Stomach (tissue), 8 donors: ENCODE measurements at regions not wholly inside any gene's neighbourhood (a gene's known extent, or its start where the extent isn't known, plus 50 kb on each side); places are given as distances from the start of the nearest gene placed in this dataset.
A peak's percentile ranks its signal among the peaks of the same experiment; 100 is the strongest.

Experiments used
- DNase-seq, 2 donors: peaks; one replicate each; pipeline versions ENCODE4 v3.0.0 to v3.0.0-alpha.2; 2013 to 2019
- H3K27ac ChIP-seq, 5 donors: fragments of 200-600 bp in 4 of 5; sonication (generic) in 4 of 5; one replicate each; pipeline ENCODE4 v1.5.1; 2013 to 2019; ENCODE audit warnings: mild to moderate bottlenecking in 1 of 5, moderate library complexity in 1 of 5
- H3K27me3 ChIP-seq, 3 donors: fragments of 200-600 bp; sonication (generic); one replicate each; pipeline ENCODE4 v1.5.1; 2017 to 2019; ENCODE audit warnings: mixed run types in 1 of 3
- H3K36me3 ChIP-seq, 4 donors: fragments of 200-600 bp; sonication (generic); 1 replicate in 3 of 4; 2 replicates in 1 of 4; pipeline ENCODE4 v1.5.1; 2016 to 2019
- H3K4me1 ChIP-seq, 4 donors: fragments of 200-600 bp; sonication (generic); one replicate each; pipeline ENCODE4 v1.5.1; 2016 to 2019
- H3K4me3 ChIP-seq, 4 donors: fragments of 200-600 bp; sonication (generic) in 3 of 4; one replicate each; pipeline ENCODE4 v1.5.1; 2016 to 2019; ENCODE audit warnings: mild to moderate bottlenecking in 1 of 4
- H3K9me3 ChIP-seq, 4 donors: fragments of 200-600 bp; sonication (generic); one replicate each; pipeline ENCODE4 v1.5.1; 2016 to 2019
- CTCF ChIP-seq, 7 experiments: fragments of 450-650 bp in 4 of 7; fragments of 200-600 bp in 3 of 7; sonication (generic) in 3 of 7; IDR thresholded peaks; one replicate each; pipeline ENCODE4 v1.5.1; 2016 to 2019; ENCODE audit warnings: antibody characterized with exemption in 7 of 7, control low read depth in 2 of 7, mild to moderate bottlenecking in 1 of 7
- EP300 ChIP-seq: sonication (generic); formaldehyde crosslinking; IDR thresholded peaks from one replicate; pipeline ENCODE4 v1.6.1; 2017; ENCODE audit warnings: antibody characterized with exemption
- POLR2A ChIP-seq, 4 donors: fragments of 450-650 bp; IDR thresholded peaks; one replicate each; pipeline ENCODE4 v1.6.1; 2016; ENCODE audit warnings: antibody characterized with exemption in 4 of 4, control low read depth in 2 of 4, mild to moderate bottlenecking in 1 of 4, moderate library complexity in 1 of 4
- POLR2AphosphoS5 ChIP-seq, 3 donors: sonication (generic); formaldehyde crosslinking; IDR thresholded peaks; one replicate each; pipeline ENCODE4 v1.6.1; 2016; ENCODE audit warnings: antibody characterized with exemption in 3 of 3
- WGBS, 5 donors: extraction: QIAGEN DNeasy Blood & Tissue Kit in 3 of 5; methylation state at CpG; one replicate each; pipeline versions ENCODE4 v1.1.5 to v1.1.7; 2013 to 2018; 5-methylcytosine and 5-hydroxymethylcytosine counted together
- intact Hi-C: fragments of 100-400 bp; cut with DNase I; formaldehyde crosslinking; loops from one replicate; pipeline ENCODE4 v1.15.1; 2023; ENCODE audit warnings: low total_unique reads
- donor health status: healthy with polysubstance abuse.
- donor health status: Bipolar disorder and iron deficiency.
- donor health status: healthy.

- WGBS, 5 donors = 54 to 74% (median 70%) methylated on average over 8 to 11 of the region's 11 CpGs
- peaks cover 0 to 43% (median 0%) of the 10 kb centered on the region in 3 donors for H3K27me3 ChIP-seq
- TF ChIP-seq POLR2A (IDR thresholded peaks at IDR 0.05) (no peak), POLR2AphosphoS5 (IDR thresholded peaks at IDR 0.05) (no peak), EP300 (no peak), CTCF (IDR thresholded peaks at IDR 0.05) (no peak)
- H3K4me3 ChIP-seq = no peak overlapping the region
- intact Hi-C loops = no loop called here
- DNase-seq = peak in 1 of 2 donors; percentile 31
- no peaks in the 10 kb centered on the region for H3K4me1 ChIP-seq
- H3K27ac ChIP-seq = no peak overlapping the region
- no peaks in the 10 kb centered on the region for H3K36me3 ChIP-seq
- H3K9me3 ChIP-seq = peaks cover 0 to 8% (median 2%) of the 10 kb centered on the region in 4 donors
These were observed 241.5 kb upstream of the NLRP1 start for GRCh38 chr17:5825717-5826330.

GRCh38 chr17:5826384-5826783 is 242.1 kb upstream of the NLRP1 start:
- TF ChIP-seq EP300 (no peak), POLR2A (IDR thresholded peaks at IDR 0.05) (no peak), POLR2AphosphoS5 (IDR thresholded peaks at IDR 0.05) (no peak), CTCF (IDR thresholded peaks at IDR 0.05) (no peak)
- WGBS, 5 donors = 59 to 71% (median 64%) methylated on average over 2 of the region's 2 CpGs
- Histone ChIP-seq H3K4me1 (no peaks in the 10 kb centered on the region), H3K9me3 (peaks cover 0 to 8% (median 2%) of the 10 kb centered on the region in 4 donors), H3K27me3 (peaks cover 0 to 40% (median 0%) of the 10 kb centered on the region in 3 donors), H3K36me3 (no peaks in the 10 kb centered on the region), H3K4me3 (no peak overlapping the region), H3K27ac (no peak overlapping the region)
- DNase-seq = no peak
- intact Hi-C loops = no loop called here

GRCh38 chr17:5830921-5831320 is 239.3 kb upstream of the WSCD1 start:
- WGBS, 5 donors = 52 to 66% (median 61%) methylated on average over 4 of the region's 4 CpGs
- H3K4me3 ChIP-seq = no peak overlapping the region
- no peak overlapping the region for H3K27ac ChIP-seq
- peaks cover 0 to 2% (median 0%) of the 10 kb centered on the region in 3 donors for H3K27me3 ChIP-seq
- peaks cover 0 to 8% (median 2%) of the 10 kb centered on the region in 4 donors for H3K9me3 ChIP-seq
- H3K36me3 ChIP-seq = no peaks in the 10 kb centered on the region
- intact Hi-C loops = no loop called here
- TF ChIP-seq EP300 (no peak), POLR2A (IDR thresholded peaks at IDR 0.05) (no peak), POLR2AphosphoS5 (IDR thresholded peaks at IDR 0.05) (no peak), CTCF (IDR thresholded peaks at IDR 0.05) (no peak)
- no peaks in the 10 kb centered on the region for H3K4me1 ChIP-seq
- no peak for DNase-seq

GRCh38 chr17:5832886-5833285 is 237.3 kb upstream of the WSCD1 start:
- peak in 1 of 2 donors; percentile 31 for DNase-seq
- TF ChIP-seq POLR2A (IDR thresholded peaks at IDR 0.05) (no peak), CTCF (IDR thresholded peaks at IDR 0.05) (no peak), EP300 (no peak), POLR2AphosphoS5 (IDR thresholded peaks at IDR 0.05) (no peak)
- 0 to 8% (median 4%) methylated on average over 1 of the region's 1 CpG for WGBS, 5 donors
- Histone ChIP-seq H3K4me3 (no peak overlapping the region), H3K27me3 (no peaks in the 10 kb centered on the region), H3K4me1 (no peaks in the 10 kb centered on the region), H3K36me3 (no peaks in the 10 kb centered on the region), H3K9me3 (peaks cover 0 to 4% (median 0%) of the 10 kb centered on the region in 4 donors), H3K27ac (no peak overlapping the region)
- intact Hi-C loops = no loop called here
